Chondrocyte (in vitro differentiated cells): ENCODE measurements at regions not wholly inside any gene's neighbourhood (a gene's known extent, or its start where the extent isn't known, plus 50 kb on each side); places are given as distances from the start of the nearest gene placed in this dataset.
"Not testable (repeated sequence)": the region's sequence is repeated elsewhere in the genome, so short reads cannot be mapped to it uniquely, and the experiment has no call there.

Experiments used
- DNase-seq: peaks from one replicate; pipeline ENCODE4 v3.0.0; 2021; ENCODE audit warnings: mixed read lengths, low spot score
- H3K27ac Mint-ChIP-seq: one replicate; pipeline ENCODE4 v1.8.0; 2021; ENCODE audit warnings: mild to moderate bottlenecking, moderate library complexity, mixed read lengths; ENCODE audit not compliant: unreplicated experiment
- H3K27me3 Mint-ChIP-seq: 2 replicates; pipeline ENCODE4 v1.8.0; 2021; ENCODE audit warnings: low read depth, mixed read lengths
- H3K36me3 Mint-ChIP-seq: 2 replicates; pipeline ENCODE4 v1.8.0; 2021; ENCODE audit warnings: low read depth, mixed read lengths
- H3K4me1 Mint-ChIP-seq: 2 replicates; pipeline ENCODE4 v1.8.0; 2021; ENCODE audit warnings: low read depth, mild to moderate bottlenecking, mixed read lengths
- H3K4me3 Mint-ChIP-seq: one replicate; pipeline ENCODE4 v1.8.0; 2021; ENCODE audit warnings: mild to moderate bottlenecking, moderate library complexity, mixed read lengths; ENCODE audit not compliant: unreplicated experiment
- H3K9me3 Mint-ChIP-seq: 2 replicates; pipeline ENCODE4 v1.8.0; 2021; ENCODE audit warnings: low read depth, mixed read lengths
- CTCF ChIP-seq: fragments of 200-600 bp; sonication (generic); IDR thresholded peaks from 2 replicates; pipeline ENCODE4 v1.5.0; 2021; ENCODE audit warnings: antibody characterized with exemption, mild to moderate bottlenecking, moderate library complexity

GRCh38 chr12:105440037-105440664, 109.7 kb downstream of the C12orf75 start:
- H3K27ac Mint-ChIP-seq = no peak overlapping the region
- no peak for TF ChIP-seq CTCF
- H3K9me3 Mint-ChIP-seq = peaks cover 16% of the 10 kb centered on the region
- H3K4me3 Mint-ChIP-seq = no peak overlapping the region
- H3K27me3 Mint-ChIP-seq = no peaks in the 10 kb centered on the region
- peaks cover 9% of the 10 kb centered on the region for H3K36me3 Mint-ChIP-seq
- DNase-seq = no peak
- H3K4me1 Mint-ChIP-seq = peaks cover 25% of the 10 kb centered on the region

GRCh38 chr12:105443802-105444652, 113.5 kb downstream of the C12orf75 start:
- DNase-seq = no peak
- Mint-ChIP-seq H3K27me3 (no peaks in the 10 kb centered on the region), H3K4me3 (no peak overlapping the region), H3K36me3 (peaks cover 9% of the 10 kb centered on the region), H3K27ac (peak overlapping the region; percentile 84), H3K9me3 (peaks cover 20% of the 10 kb centered on the region), H3K4me1 (peaks cover 43% of the 10 kb centered on the region)
- TF ChIP-seq CTCF = no peak

- peaks cover 16% of the 10 kb centered on the region for H3K9me3 Mint-ChIP-seq
These were observed 114.2 kb downstream of the C12orf75 start for GRCh38 chr12:105444653-105445102.

GRCh38 chr12:105445249-105445648, 114.8 kb downstream of the C12orf75 start:
- Mint-ChIP-seq H3K4me3 (no peak overlapping the region), H3K27ac (peak overlapping the region; percentile 84)
- TF ChIP-seq CTCF = no peak

More at GRCh38 chr12:105444653-105445102, 114.2 kb downstream of the C12orf75 start:
- peaks cover 6% of the 10 kb centered on the region for H3K36me3 Mint-ChIP-seq
- peaks cover 49% of the 10 kb centered on the region for H3K4me1 Mint-ChIP-seq
- DNase-seq = no peak
- peak overlapping the region; percentile 84 for H3K27ac Mint-ChIP-seq
- no peak for TF ChIP-seq CTCF
- no peak overlapping the region for H3K4me3 Mint-ChIP-seq
- H3K27me3 Mint-ChIP-seq = no peaks in the 10 kb centered on the region

GRCh38 chr12:105445649-105446048, 115.2 kb downstream of the C12orf75 start:
- TF ChIP-seq CTCF = no peak
- no peaks in the 10 kb centered on the region for H3K27me3 Mint-ChIP-seq
- H3K27ac Mint-ChIP-seq = peak overlapping the region; percentile 84
- peaks cover 56% of the 10 kb centered on the region for H3K4me1 Mint-ChIP-seq
- no peaks in the 10 kb centered on the region for H3K36me3 Mint-ChIP-seq
- no peak overlapping the region for H3K4me3 Mint-ChIP-seq
- DNase-seq = no peak
- H3K9me3 Mint-ChIP-seq = peaks cover 7% of the 10 kb centered on the region

More at GRCh38 chr12:105445249-105445648, 114.8 kb downstream of the C12orf75 start:
- Mint-ChIP-seq H3K4me1 (peaks cover 53% of the 10 kb centered on the region), H3K9me3 (peaks cover 10% of the 10 kb centered on the region), H3K27me3 (no peaks in the 10 kb centered on the region), H3K36me3 (peaks cover under 1% of the 10 kb centered on the region)
- DNase-seq = no peak

GRCh38 chr12:105446460-105446859, 116.0 kb downstream of the C12orf75 start:
- H3K27me3 Mint-ChIP-seq, H3K4me3 Mint-ChIP-seq, H3K36me3 Mint-ChIP-seq, H3K9me3 Mint-ChIP-seq, DNase-seq: not testable (repeated sequence)
- peaks cover 64% of the 10 kb centered on the region for H3K4me1 Mint-ChIP-seq
- H3K27ac Mint-ChIP-seq = peak overlapping the region; percentile 84
